CD4-positive, alpha-beta T cell treated with Interleukin-1 beta for 1 hour (primary cell): ENCODE measurements at regions not wholly inside any gene's neighbourhood (a gene's known extent, or its start where the extent isn't known, plus 50 kb on each side); places are given as distances from the start of the nearest gene placed in this dataset.
"Not testable (repeated sequence)": the region's sequence is repeated elsewhere in the genome, so short reads cannot be mapped to it uniquely, and the experiment has no call there.

Source experiments
- DNase-seq, 2 donors: peaks; one replicate each; pipeline ENCODE4 v3.0.0-alpha.2; 2020 to 2022

DNA sequence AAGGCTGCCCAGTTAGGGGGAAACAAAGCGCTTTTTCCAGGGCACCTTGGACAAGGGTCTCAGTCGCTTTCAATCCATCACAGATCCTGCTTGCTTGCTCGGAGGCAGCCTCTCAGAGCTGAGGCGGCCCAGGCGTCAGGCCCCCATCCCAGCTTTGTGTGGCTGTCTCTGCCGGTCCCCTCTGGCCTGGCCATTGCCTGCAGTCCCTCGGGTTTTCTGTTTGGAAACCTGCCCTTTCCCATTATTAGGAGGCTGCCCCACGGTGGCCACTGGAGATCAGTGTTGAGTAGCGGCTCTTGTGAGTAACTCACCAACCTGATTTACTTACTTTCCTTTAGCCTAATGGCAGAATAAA, 216.1 kb downstream of the GLRX3 start:
- no peak for DNase-seq

DNA sequence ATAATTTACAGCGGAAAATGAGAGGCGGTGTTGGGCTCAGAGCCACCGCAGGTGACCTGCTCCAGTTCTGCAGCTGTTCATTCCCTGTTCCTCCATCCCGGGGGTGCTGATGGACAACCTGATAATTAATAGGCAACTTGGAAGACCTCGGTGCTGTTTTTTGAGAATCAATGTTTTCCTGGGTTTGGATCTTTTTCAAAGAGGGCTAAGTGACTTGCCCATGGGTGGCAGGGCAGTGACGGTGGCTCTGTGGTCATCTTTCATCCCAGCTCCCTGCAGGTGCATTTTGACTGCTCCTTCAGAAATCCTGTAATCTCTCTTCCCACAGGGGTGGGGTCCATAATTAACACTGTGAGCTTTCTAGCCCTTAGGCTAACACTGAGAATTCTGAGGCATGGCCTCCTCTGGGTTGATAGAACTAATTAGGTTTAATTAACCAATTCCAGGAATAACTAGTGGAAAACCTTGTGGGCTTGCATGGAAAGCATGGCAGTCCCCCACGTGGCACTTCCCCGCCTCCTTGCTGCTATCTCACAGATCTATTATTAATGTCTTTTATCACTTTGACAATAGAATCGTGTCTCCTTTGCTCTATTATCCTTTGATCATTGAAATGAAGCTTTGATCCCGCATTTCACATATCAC, 217.9 kb downstream of the GLRX3 start:
- DNase-seq: no peak

DNA sequence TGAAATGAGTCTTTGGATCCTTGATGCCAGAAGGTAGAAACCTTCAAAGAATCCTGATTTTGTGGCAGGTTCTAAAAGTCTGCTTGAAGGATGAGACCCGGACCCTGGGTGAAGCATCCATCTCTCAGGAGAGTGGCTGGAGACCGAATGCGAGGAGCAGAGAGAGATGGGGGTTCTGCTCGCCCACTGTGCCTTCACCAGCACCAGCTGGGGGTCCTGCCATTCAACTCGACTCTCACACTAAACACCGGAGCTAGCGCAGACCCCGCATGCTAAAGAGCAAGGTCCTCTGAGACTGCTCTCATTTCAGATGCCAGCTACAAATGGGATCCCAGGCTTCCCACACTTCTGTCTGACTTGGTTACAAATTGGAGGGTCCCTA, 218.4 kb downstream of the GLRX3 start:
- no peak for DNase-seq

DNA sequence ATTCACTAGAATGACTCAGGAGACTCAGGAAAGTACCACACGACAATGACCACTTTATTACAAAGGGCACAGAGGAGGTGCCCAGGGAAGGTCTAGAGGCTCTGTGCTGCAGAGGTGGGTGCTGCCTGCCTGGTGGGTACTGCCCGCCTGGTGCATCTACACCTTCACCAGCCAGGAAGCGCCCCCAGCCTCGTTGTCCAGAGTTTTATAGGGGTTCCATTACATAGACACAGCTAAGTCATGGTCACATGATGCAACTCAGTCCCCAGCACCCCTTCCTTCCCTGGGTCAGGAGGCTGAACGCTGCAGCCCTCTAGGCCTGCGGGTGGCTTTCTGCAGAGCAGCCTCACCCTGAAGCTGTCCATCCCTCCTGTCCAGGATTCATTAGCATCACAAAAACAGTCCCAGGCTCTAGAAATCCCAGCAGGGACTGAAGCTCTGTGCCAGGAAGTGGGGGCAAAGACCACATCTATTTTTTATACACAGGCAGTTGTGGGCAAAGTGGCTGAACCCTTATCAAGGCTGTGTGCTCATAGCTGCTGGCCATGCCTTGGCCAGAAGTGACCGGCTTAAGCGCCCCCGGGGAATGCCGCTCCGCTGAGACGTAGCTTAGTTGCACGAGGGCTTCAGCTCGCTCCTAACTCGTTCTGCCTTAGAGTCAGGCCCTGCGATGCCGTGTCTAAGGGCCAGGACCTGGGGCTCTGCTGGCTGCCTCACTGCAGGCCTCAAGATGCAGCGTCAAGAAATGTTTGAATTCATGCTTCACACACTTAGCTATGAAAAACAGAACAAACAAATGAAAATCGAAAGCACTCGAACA, 219.0 kb downstream of the GLRX3 start:
- no peak for DNase-seq

DNA sequence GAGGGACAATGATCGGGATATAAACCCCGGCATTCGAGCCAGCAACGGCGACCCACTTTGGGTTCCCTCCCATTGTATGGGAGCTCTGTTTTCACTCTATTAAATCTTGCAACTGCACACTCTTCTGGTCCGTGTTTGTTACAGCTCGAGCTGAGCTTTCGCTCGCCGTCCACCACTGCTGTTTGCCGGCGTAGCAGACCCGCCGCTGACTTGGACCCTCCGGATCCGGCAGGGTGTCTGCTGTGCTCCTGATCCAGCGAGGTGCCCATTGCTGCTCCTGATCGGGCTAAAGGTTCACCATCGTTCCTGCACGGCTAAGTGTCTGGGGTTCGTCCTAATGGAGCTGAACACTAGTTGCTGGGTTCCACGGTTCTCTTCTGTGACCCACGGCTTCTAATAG, 220.2 kb downstream of the GLRX3 start:
- DNase-seq: not testable (repeated sequence)

DNA sequence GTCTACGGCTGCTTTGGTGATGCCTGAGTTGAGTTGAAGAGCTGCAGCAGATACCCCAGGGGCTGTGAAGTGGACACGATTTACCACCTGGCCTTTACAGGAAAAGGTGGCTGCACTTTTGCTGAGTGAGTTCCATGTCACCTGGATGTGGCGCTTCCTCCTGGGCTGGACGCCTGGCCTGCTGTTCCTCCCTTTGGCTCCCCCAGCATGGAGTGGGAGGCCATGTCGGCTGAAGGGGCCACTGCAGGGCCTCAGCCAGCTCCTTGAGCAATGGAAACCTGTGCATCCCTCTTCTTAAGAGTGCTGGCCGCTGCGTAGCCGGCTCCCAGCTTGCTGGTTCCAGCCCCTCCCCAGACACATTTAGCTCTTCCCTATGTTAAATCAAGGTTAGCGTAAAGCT, 221.0 kb downstream of the GLRX3 start:
- no peak for DNase-seq

DNA sequence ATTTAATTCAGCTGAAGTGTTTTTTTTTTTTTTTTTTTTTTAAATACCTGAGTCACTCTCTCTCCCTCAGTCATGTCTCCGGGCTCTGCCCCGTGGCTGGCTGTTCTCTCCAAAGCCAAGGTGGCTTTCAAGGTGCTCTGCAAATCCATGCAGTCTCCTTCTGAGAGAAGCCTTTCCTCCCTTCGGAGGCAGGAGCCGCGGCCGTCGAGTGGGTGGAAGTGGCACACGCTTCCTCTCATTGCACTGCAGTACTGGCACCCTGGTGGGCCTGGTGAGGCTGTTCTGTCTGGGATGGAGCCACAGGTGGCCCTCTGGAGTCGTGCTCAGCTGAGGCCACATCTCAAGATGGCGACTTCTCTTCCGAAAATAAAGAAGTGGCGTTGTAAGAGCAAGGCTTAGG, 221.8 kb downstream of the GLRX3 start:
- DNase-seq: no peak

DNA sequence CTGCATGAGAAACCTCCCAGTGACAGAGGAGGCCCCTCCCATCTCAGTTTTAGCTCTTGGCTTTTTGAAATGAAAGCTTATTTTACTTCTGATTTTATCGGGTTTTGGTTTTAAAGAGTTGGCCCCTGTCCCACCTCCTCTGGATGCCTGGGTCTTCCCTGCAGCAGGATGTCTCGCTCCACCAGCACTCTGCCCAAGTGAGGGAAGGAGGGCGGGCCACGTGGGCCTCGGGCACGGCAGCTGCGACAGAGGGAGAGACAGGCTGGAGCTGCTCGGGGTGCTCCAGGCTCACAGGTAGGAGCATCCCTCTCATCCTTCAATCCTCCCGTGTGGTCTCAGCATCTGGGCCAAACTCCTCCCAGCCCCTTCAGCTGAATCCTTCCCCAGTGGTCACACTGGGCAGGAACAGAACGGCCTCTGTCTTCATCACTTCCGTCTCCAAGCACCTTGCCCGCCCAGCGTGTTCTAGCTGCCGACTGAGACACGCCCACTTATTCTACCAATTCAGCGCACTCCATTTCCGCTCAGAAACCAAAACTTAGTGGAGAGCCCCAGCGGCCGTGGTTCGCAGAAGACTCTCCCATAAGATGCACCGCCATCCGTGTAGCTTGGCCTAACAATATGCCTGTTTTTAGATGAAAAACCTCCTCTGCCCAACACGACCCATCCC, 222.9 kb downstream of the GLRX3 start:
- no peak for DNase-seq

DNA sequence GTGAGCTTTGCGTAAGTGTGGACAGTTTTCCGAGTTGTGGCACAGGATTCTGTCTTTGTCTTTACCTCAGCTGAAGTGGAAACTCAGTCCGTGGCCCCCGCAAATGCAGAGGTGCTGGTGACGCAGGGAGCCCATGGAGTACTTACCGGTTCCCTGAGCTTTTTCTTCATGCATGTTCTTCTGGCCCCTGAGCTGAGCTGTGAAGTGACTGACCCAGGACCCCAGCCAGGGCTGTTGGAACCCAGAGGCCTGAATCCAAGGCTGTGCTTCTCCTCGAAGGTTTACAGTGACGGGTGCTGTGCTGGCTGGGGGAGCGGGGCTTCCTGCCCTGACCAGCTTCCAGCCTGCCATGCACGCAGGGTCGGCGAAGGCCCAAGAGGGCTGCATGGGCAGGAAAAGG, 223.5 kb downstream of the GLRX3 start:
- DNase-seq: no peak

DNA sequence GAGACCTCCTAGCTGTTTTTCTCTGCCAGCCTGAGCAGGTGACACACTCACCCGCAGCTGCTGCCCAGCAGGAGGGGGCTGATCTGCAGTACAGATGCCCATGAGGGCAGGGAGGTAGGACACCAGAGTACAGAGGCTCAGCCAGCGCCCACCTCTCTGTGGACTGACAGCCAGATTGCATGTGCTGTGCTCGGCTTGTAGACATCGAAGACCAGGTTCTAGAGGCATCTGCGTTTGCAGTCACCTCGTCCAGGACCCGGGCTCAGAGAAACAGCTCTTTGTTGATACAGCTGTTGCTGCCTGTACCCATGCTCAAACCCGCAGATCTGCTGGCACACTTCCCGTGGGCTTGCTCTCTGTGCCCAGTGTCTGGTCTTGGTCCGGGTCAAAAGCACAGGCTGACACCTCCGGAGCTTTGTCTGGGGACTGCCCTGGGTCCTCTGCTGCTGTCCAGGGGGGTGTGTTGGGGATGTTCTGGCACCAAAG, 224.7 kb downstream of the GLRX3 start:
- DNase-seq: no peak

DNA sequence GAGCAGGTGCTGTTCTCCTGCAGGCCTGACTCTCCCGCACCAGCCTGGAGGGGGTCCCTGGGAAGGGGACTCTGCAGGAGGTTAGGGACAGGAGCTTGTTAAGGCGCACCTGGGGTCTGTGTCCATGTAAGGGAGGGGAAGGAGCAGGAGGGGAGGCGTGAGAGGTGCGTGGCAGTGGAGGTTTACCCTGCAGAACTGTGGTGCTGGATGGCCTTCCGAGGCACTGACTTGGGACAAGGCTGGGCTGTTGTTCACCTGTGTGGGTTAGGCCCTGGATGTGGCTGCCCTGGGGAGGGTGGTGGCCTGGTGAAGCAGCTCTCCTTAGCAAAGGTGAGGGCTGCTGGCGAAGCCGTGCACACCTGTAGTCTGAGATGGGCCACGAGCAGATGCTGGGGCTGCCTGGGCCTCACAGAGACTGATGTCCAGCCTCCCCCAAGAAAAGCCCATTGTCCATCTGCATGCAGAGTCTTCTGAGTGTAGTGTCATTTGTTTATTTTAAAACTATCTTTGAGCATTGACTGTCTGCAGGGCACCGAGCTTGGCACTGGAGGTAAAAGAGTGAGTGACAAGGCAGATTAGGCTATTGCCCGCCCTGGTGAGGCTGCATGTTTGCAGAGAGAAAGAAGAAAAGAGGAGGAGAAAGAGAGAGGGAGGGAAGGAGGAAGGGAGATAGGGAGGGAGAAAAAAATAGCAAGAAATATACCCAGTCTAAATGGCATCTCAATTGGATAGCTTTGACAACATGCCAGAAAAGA, 225.3 kb downstream of the GLRX3 start:
- DNase-seq: no peak

DNA sequence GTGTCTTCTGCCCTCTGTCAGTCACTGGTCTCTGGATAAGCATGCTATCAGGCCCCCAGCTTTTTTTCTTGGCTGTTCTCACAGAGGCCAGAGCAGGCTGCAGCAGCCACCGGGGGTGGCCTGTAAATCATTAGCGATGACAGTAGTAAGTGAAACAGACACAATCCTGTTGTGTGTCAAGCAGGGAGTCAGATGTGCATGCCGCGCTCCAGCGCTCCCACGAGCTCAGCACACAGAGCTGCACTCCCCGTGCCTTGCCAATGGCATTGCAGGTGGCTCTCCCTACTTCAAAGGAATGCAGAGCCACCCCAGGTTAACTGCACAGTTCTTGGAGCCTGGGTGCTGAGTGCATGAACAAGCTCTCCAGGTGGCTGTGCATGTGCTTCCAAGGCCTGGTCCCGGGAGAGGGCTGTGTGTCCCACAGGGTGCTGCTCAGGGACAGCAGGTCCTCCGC, 226.1 kb downstream of the GLRX3 start:
- no peak for DNase-seq

DNA sequence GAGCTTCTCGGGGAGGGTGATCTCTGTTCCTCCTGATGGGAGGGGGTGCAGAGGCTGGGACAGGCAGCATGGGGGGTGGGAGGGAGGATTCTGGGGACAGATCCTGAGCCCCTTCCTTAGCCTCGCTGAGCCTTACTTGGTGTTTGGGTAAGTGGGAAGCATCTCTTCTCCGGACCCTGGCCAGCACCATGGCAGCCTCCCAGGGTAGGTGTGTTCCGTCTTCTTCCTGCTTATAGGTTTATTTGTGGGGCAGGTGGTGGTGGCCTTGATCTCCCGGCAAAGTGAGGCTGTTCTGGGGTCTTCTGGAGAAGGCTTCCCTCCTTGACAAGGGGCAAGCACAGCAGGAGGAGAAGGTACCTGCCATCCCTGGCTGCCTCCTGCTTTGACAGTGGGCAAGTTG, 226.9 kb downstream of the GLRX3 start:
- no peak for DNase-seq

DNA sequence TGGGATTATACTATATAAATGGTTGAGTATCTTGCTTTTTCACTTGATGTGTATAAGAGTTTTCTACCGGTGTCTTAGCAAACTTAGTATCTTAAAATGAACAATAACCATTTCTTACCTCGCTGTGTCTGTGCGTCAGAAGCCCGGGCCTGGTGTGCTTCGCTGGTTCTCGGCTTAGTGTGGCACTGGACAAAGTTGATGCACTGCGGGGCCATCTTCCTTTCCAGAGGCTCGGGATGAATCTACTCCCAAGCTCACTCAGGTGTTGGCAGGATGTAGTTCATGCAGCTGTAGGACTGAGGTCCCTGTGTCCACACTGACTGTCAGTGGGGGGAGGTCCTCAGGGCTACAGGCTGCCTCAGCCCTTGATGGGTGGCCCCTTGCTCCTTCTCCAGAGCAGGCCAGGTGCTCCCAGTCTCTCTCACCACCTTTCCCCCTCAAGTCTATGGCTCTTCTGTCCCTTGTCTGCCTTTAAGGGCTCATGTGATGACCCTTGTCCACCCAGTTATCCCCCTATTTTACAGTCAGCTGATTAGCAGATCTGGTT, 227.8 kb downstream of the GLRX3 start:
- DNase-seq: no peak

DNA sequence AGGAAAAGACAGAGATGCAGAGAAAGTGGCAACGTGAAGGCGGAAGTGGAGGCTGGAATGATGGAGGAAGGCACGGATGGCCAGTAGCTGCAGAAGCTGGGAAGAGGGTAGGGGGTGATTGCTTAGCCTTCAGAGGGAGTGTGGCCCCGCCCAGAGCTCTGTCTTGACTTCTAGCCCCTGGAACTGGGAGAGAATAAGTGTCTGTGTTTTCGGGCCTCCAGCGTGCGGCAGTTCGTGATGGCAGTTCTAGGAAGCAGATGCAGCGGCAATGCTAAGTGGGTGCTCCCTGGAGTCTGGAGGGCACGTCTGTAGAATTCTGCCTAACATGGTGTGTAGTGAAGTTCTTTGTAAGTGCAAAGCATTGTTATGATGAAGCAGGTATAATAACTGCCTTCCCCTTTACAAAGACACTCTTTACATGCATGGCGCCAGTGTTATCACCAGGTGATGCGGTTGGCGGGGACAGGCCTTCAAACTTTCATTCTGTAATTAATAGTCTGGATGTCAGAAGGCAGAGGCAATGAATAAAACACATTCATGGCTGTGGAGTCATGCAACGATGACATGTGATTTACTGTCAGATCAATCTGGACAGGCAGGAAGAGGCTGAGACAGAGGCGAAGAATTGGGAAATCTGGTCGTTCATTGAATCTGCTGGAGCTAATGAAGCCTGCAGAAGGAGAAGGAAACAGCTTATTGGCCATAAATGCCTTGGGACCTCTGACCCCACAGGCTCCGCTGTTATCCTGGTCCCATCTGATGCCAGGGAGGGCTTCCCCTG, 228.6 kb downstream of the GLRX3 start:
- no peak for DNase-seq

DNA sequence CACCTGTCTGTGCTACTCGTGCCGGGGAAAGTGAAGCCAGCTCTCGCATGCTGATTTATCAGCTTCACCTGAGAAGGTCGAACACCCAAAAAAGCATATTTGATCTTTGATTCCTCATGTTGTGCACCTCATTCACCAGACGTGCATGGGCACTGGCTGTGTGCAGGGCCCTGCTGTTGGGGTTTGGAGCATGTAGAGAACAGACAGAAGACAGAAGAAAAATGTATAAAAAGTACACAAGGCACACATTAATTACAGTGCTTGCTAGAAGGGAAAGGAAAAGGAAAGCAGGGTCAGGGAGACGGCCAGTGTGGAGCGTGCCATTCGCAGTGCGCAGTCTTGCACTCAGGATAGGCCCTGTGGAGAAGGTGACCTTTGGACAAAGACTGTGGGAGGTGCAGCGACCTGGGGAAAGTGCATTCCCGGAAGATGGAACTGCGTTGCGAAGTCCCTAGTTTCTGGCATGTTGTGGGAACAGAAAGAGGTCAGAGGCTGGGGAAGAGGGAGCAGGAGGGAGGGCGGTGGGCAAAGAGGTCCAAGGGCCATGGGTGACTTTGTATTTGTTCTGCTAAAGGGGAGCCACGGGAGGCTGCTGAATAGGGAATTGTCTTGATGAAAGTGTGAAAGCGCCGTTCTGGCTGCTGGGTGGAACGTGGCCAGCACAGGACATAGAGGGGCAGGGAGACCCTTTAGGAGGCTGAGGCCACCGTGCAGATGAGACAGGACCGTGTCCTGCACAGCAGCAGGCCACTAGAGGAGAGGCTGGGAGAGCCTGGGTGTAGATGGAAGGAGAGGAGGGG, 232.8 kb downstream of the GLRX3 start:
- DNase-seq: no peak

DNA sequence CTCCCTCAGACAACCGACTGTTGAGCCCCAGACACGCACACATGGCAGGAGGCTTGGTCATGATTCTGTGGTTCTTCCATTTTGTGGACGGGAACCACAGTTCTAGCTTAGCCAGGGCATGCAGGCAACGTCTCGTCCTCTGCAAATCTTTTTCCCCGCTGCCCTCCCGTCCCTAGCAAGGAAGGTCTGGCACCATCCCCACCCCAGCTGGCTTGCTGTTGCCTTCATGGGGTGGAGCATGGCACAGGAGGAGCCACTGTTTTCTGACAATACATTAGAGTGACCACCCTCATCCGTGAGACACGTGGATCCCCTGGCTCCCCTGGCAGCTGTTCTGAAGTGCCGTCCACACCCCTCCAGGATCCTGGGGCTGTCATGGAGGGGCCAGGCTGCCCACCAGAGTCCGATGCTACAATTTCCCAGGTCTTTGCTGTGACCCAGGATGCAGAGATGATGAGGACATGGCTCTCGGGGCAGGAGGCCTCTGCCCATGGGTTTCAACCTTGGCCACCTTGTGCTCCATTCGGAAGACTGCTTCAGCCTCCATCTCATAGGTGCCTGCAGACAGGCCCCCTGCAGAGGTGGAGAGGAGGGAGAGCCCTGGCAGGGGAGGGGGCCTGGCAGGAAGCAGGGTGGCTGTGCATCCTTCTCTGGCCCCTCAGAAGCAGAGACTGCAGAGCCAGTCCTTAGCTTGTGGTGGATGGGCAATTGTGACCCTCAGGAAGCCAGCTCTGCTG, 233.6 kb downstream of the GLRX3 start:
- DNase-seq: no peak

DNA sequence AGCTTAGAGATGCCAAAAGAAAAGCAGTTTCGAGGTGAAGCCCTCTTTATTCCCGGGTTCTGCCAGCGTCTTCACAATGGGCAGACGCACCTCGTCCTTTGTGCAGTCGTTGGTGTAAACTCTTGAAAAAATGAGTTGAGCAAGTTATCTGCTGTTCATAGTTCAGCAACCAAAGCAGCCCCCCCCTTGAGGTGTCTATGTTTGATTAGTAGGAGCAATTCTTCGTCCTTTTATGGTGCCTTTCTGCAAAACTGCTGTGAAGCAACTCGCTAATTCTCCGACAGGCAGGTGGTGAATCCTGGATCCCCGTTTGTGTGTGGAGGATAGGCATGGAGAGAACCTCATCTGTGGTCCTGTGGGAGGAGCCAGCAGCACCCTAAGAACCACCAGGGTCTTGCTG, 234.5 kb downstream of the GLRX3 start:
- no peak for DNase-seq

DNA sequence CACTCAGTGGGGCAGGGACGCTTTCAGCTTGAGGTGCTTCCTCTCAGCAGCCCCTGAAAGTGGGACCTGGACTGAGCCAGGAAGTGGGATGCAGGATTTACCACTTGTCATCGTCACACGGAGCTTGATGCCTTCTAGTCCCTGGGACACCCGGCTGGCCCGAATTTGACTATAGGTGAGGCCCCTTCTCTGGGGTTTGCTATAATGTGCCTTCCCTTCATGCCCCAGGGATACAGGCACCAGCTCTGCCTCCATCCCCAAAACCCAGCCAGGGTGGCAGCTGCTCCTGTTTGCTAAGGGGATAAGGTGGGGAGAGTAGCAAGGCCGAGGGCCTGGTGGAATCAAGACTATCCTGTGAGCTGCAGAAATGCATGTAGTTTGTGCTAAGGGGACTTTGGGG, 235.0 kb downstream of the GLRX3 start:
- DNase-seq: no peak

DNA sequence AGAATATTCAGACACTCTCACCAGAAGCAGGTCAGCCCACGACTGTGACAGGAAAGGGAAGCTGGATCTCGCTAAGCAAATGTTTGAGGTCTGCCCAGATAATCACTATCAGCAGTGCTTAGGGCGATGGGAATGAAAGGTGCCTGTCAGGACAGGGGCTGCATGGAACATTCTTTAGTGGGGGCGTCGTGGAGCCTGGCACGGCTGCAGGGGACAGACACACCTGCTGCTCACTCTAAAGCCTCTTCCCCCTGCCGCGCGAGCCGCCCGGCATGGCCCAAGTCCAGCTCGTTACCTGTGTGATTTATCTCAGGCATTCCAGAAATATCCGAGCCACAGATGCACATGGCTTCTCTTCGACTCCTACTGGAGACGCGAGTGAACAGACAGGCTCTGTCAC, 235.5 kb downstream of the GLRX3 start:
- DNase-seq: no peak

DNA sequence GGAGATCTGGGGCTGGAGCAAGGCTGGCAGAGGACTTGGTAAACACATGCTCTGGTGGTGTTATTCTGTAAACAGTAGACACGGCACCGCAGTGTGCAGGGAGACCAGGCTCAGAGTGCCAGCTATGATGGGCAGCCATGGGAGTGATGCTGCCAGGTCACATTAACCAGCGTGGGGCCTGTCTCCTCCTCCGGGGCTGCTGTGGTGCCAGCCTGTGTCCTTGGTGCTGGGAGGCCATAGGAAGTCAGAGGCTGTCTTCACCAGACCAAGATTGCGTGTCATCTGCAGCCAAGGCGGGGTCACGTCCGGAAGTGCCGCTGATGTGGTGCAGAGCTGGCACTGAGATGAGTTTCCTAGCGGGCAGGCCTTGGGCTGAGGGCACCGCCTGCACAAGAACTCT, 236.0 kb downstream of the GLRX3 start:
- DNase-seq: no peak
